Endothelial cell of umbilical vein (primary cell): ENCODE measurements at regions not wholly inside any gene's neighbourhood (a gene's known extent, or its start where the extent isn't known, plus 50 kb on each side); places are given as distances from the start of the nearest gene placed in this dataset.
A peak's percentile ranks its signal among the peaks of the same experiment; 100 is the strongest.

Experiments
- BruUV-seq: library from RNA; stranded (reverse); fragments of 400-500 nt; replicated peaks from 2 replicates; lab custom pipeline; 2021; lab: Mats Ljungman, UMichigan
- CTCF ChIA-PET: fragments of 300-600, 350-600 bp; sonication (Branson Sonifier 250); formaldehyde crosslinking; loops from one replicate; lab custom pipeline; 2021; ENCODE audit warnings: antibody characterized with exemption, inconsistent platforms; lab: Charles Lee
- POLR2A ChIA-PET: fragments of 300-600, 350-600 bp; sonication (Branson Sonifier 250); formaldehyde crosslinking; loops from one replicate; lab custom pipeline; 2021; ENCODE audit warnings: antibody characterized with exemption, inconsistent platforms; lab: Charles Lee
- DNase-seq: peaks from one replicate; pipeline ENCODE4 v3.0.0-alpha.2; 2011; ENCODE audit warnings: low read depth, low spot score
- FAIRE-seq: peaks from 2 replicates; lab custom pipeline; 2011; peaks lifted over from hg19 to GRCh38; lab: Jason Lieb, UNC
- H2AFZ ChIP-seq: 2 replicates; pipeline ENCODE4 v1.6.0; 2012; ENCODE audit warnings: low read depth, low read length, control low read depth, inconsistent platforms
- H3K27ac ChIP-seq: 2 replicates; pipeline ENCODE4 v1.5.1; 2011; ENCODE audit warnings: low read depth, mild to moderate bottlenecking, control low read depth, low read length, moderate library complexity; ENCODE audit not compliant: insufficient read depth
- H3K27me3 ChIP-seq, 2 experiments: 2 replicates each; pipeline versions ENCODE4 v1.6.0 to v1.6.1; 2011; ENCODE audit warnings: low read length in 2 of 2, mixed read lengths in 1 of 2; ENCODE audit not compliant: control insufficient read depth in 2 of 2, insufficient read depth in 2 of 2
- H3K36me3 ChIP-seq, 2 experiments: 2 replicates in 1 of 2; 3 replicates in 1 of 2; pipeline ENCODE4 v1.5.1; 2011; ENCODE audit warnings: low read length in 2 of 2, mild to moderate bottlenecking in 1 of 2, moderate library complexity in 1 of 2; ENCODE audit not compliant: control insufficient read depth in 2 of 2, insufficient read depth in 2 of 2; ENCODE audit errors: extremely low read depth in 1 of 2
- H3K4me1 ChIP-seq: 3 replicates; pipeline ENCODE4 v1.5.1; 2011; ENCODE audit warnings: mild to moderate bottlenecking, low read length; ENCODE audit not compliant: control insufficient read depth, insufficient read depth; ENCODE audit errors: extremely low read depth
- H3K4me2 ChIP-seq: 2 replicates; pipeline ENCODE4 v1.6.1; 2011; ENCODE audit warnings: low read length, control low read depth, mixed read lengths; ENCODE audit not compliant: insufficient read depth
- H3K4me3 ChIP-seq, 3 experiments: fragments of 200-600 bp in 1 of 3; sonication (generic), shearing (Covaris generic) in 1 of 3; replicated peaks in 1 of 3; 2 replicates each; pipeline ENCODE4 v1.5.1; 2011 to 2016; ENCODE audit warnings: control low read depth in 3 of 3, low read length in 3 of 3, mild to moderate bottlenecking in 2 of 3, inconsistent platforms in 1 of 3, low read depth in 1 of 3, moderate library complexity in 1 of 3; ENCODE audit not compliant: insufficient read depth in 1 of 3
- H3K79me2 ChIP-seq: 2 replicates; pipeline ENCODE4 v1.6.0; 2012; ENCODE audit warnings: low read length, inconsistent platforms; ENCODE audit not compliant: control insufficient read depth, insufficient read depth
- H3K9ac ChIP-seq: replicated peaks from 2 replicates; pipeline ENCODE3; 2011; ENCODE audit warnings: low read length, control low read depth; ENCODE audit not compliant: insufficient read depth; ENCODE audit errors: extremely low read depth
- H3K9me1 ChIP-seq: replicated peaks from 3 replicates; pipeline ENCODE4 v1.6.0; 2011; ENCODE audit warnings: mild to moderate bottlenecking, low read length; ENCODE audit not compliant: control insufficient read depth, insufficient read depth; ENCODE audit errors: extremely low read depth
- H3K9me3 ChIP-seq: replicated peaks from 2 replicates; pipeline ENCODE4 v1.5.1; 2012; ENCODE audit warnings: low read length, inconsistent platforms; ENCODE audit not compliant: control insufficient read depth, insufficient read depth
- H4K20me1 ChIP-seq: replicated peaks from 2 replicates; pipeline ENCODE3; 2011; ENCODE audit warnings: mild to moderate bottlenecking, low read length; ENCODE audit not compliant: control insufficient read depth, insufficient read depth; ENCODE audit errors: extremely low read depth
- EZH2 ChIP-seq: IDR thresholded peaks from 2 replicates; pipeline ENCODE4 v1.6.1; 2012; ENCODE audit warnings: borderline replicate concordance, low read depth, mild to moderate bottlenecking, moderate library complexity, low read length, inconsistent platforms; ENCODE audit not compliant: severe bottlenecking
- GATA2 ChIP-seq: IDR thresholded peaks from 2 replicates; pipeline ENCODE4 v1.7.0; 2011; ENCODE audit warnings: low read depth, mild to moderate bottlenecking, moderate library complexity, mixed read lengths, low read length; ENCODE audit not compliant: insufficient read length, insufficient read depth
- JUN ChIP-seq: IDR thresholded peaks from 2 replicates; pipeline ENCODE4 v1.6.1; 2011; ENCODE audit warnings: borderline replicate concordance, low read depth; ENCODE audit not compliant: insufficient read length, insufficient read depth
- MYC ChIP-seq: IDR thresholded peaks from one replicate; pipeline ENCODE4 v1.6.1; 2011; ENCODE audit warnings: mild to moderate bottlenecking, low read depth, low read length
- POLR2A ChIP-seq: IDR thresholded peaks from 2 replicates; pipeline ENCODE4 v1.6.1; 2012; ENCODE audit warnings: low read depth, mild to moderate bottlenecking, control low read depth, low read length
- dilution Hi-C: fragments of 300-500 bp; cut with MboI; formaldehyde crosslinking; loops from one replicate; pipeline ENCODE4 v1.15.0; 2019; ENCODE audit warnings: low sequenced_read_pairs; ENCODE audit not compliant: extremely low pct_ligation_motif_present
- intact Hi-C: fragments of 100-400 bp; cut with micrococcal nuclease; formaldehyde crosslinking; loops from one replicate; pipeline ENCODE4 v1.10.0; 2022
- TF ChIP-seq, protein P1 (sequence below), 2 donors: IDR thresholded peaks; 1 replicate in 1 of 2; 2 replicates in 1 of 2; pipeline ENCODE4 v1.5.1; 2011; ENCODE audit warnings: low read length in 2 of 2, mild to moderate bottlenecking in 2 of 2, moderate library complexity in 2 of 2, control low read depth in 1 of 2, inconsistent platforms in 1 of 2, low read depth in 1 of 2; ENCODE audit not compliant: insufficient read depth in 1 of 2; ENCODE audit errors: extremely low read depth in 1 of 2

- FAIRE-seq (peak; percentile 43), DNase-seq (peak; percentile 68)
- no TSS peak for BruUV-seq
- ChIA-PET CTCF (no interaction called here), POLR2A (no interaction called here)
- Histone ChIP-seq H2AFZ (no peak overlapping the region), H3K79me2 (no peaks in the 10 kb centered on the region), H3K27me3 (no peaks in the 10 kb centered on the region), H3K4me2 (peak overlapping the region; percentile 42), H3K27ac (peak overlapping the region; percentile 55), H3K36me3 (no peaks in the 10 kb centered on the region), H3K4me3 (no peak overlapping the region), H3K9me1 (no peaks in the 10 kb centered on the region), H3K9me3 (no peaks in the 10 kb centered on the region), H3K4me1 (peaks cover 19% of the 10 kb centered on the region), H3K9ac (peak overlapping the region; percentile 47), H4K20me1 (no peaks in the 10 kb centered on the region)
- dilution Hi-C loops (no loop called here), intact Hi-C loops (no loop called here)
- TF ChIP-seq POLR2A (no peak), GATA2 (no peak), JUN (peak; percentile 66), EZH2 (no peak)
- TF ChIP-seq, protein P1, sequence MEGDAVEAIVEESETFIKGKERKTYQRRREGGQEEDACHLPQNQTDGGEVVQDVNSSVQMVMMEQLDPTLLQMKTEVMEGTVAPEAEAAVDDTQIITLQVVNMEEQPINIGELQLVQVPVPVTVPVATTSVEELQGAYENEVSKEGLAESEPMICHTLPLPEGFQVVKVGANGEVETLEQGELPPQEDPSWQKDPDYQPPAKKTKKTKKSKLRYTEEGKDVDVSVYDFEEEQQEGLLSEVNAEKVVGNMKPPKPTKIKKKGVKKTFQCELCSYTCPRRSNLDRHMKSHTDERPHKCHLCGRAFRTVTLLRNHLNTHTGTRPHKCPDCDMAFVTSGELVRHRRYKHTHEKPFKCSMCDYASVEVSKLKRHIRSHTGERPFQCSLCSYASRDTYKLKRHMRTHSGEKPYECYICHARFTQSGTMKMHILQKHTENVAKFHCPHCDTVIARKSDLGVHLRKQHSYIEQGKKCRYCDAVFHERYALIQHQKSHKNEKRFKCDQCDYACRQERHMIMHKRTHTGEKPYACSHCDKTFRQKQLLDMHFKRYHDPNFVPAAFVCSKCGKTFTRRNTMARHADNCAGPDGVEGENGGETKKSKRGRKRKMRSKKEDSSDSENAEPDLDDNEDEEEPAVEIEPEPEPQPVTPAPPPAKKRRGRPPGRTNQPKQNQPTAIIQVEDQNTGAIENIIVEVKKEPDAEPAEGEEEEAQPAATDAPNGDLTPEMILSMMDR (IDR thresholded peaks at IDR 0.05; ENCODE audit: extremely low read depth in 1 of 2, insufficient read depth in 1 of 2, low read depth in 1 of 2, low read length in 2 of 2) = no peak
Measured at GRCh38 chrX:127879585-127879984, 172.6 kb downstream of the ACTRT1 start.

DNA sequence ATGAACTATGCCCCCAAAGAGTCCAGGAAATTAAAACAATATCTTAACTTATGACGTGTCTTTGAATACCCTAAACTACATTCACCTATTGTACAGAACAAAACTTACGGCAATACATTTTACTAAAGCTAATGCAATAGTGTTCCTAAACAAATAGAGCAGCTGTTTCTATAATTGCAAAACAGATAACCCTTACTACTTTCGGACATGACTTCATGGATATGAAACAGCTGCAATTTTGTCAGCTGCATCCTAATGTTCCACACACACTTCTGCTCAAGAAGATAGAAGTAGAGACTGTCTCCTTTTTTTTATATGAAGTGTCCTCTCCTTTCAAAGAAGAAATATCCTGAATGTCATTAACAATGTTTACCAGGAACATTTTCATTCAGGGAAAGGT is 174.9 kb downstream of the ACTRT1 start:
- Histone ChIP-seq H3K4me3 (no peak overlapping the region), H3K4me1 (peaks cover 19% of the 10 kb centered on the region), H3K9me1 (no peaks in the 10 kb centered on the region), H3K9me3 (no peaks in the 10 kb centered on the region), H3K4me2 (no peak overlapping the region), H2AFZ (no peak overlapping the region), H3K79me2 (no peaks in the 10 kb centered on the region), H3K27ac (peak overlapping the region; percentile 66), H3K27me3 (no peaks in the 10 kb centered on the region), H4K20me1 (no peaks in the 10 kb centered on the region), H3K36me3 (no peaks in the 10 kb centered on the region), H3K9ac (peak overlapping the region; percentile 16)
- no TSS peak for BruUV-seq
- dilution Hi-C loops (no loop called here), intact Hi-C loops (loop anchor here (1.0 to 2.0 kb wide), 3 partner anchors 67 to 158 kb away; no protein-coding TSS in a partner anchor)
- DNase-seq = peak; percentile 67
- ChIA-PET CTCF (no interaction called here), POLR2A (no interaction called here)
- FAIRE-seq = peak; percentile 72
- TF ChIP-seq JUN (peak; percentile 12), MYC (no peak)
